ENCODE measurements at regions not wholly inside any gene's neighbourhood (a gene's known extent, or its start where the extent isn't known, plus 50 kb on each side); places are given as distances from the start of the nearest gene placed in this dataset.
A peak's percentile ranks its signal among the peaks of the same experiment; 100 is the strongest.
"Not testable (repeated sequence)": the region's sequence is repeated elsewhere in the genome, so short reads cannot be mapped to it uniquely, and the experiment has no call there.

DNA sequence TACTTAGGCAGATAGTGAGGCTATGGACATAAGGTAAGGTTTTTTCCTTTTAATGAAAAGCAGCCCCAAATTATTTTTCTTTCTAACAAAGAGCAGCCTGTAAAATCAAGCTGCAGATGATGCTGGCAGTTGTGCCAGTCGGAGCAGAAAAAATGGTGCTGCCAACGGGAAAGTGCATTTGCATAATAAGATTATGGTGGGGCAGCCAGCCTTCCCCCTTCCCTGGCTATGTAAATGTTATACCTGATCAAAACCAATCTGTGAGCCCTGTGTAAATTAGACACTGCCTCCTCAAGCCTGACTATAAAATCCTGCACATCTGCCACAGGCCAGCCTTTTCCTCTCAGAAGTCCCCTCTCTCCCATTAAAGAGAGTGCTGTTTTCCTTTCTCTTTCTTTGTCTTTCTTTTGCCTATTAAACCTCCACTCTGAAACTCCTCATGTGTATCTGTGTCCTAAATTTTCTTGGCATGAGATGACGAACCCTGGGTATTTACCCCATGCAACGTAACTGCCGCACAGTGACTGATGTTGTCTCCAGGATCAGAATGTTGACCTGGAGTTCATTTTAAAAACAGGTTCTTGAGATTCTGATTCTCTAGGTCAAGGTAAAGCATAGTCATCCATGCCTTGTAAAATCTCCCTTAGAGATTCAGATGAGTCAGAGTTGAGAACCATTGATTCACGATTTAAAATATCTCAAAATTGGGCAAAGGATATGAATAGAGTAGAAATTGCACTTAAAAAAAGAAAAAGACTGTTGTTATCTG lies 167.3 kb upstream of the C1GALT1 start:
- DNase-seq (ENCODE audit: low read depth): no peak
- H3K9me3 ChIP-seq (ENCODE audit: control insufficient read depth, low read length): no peaks in the 10 kb centered on the region
- no peaks in the 10 kb centered on the region for H3K36me3 ChIP-seq (ENCODE audit: control insufficient read depth, insufficient read depth, low read length, severe bottlenecking)
- H3K9ac ChIP-seq (ENCODE audit: low read length): no peak overlapping the region
- peaks cover 6% of the 10 kb centered on the region for H3K27me3 ChIP-seq (replicated peaks; ENCODE audit: control insufficient read depth, insufficient read depth, low read length)
- no peaks in the 10 kb centered on the region for H3K4me1 ChIP-seq (ENCODE audit: control insufficient read depth, insufficient read depth, low read length)
- H3K4me3 ChIP-seq (ENCODE audit: low read length): no peak overlapping the region

DNA sequence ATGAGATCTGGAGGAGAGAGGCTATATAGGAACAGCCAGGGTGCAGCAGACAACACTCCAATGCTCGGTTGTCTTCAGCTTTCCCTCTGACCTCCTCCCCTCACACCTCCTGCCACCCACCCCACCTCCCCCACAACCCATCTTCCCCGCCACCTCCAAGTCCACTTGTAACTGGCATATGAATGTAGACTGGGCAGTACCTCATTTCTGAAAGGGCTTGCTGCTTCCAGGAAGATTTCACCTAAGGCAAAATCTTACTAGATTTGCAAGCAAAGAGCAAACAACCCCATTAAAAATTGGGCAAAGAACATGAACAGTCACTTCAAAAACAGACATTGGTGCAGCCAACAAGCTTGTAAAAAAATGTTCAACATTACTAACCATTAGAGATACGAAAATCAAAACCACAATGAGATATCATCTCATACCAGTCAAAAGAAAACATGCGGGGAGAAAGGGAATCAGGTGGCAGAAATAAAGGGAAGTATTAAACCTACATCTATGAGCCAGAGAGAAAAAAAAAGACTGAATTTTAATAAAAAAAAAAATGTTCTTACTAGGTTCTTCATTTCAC lies 164.6 kb upstream of the C1GALT1 start:
- Histone ChIP-seq H3K4me1 (ENCODE audit: control insufficient read depth, insufficient read depth, low read length) (no peaks in the 10 kb centered on the region), H3K36me3 (ENCODE audit: control insufficient read depth, insufficient read depth, low read length, severe bottlenecking) (no peaks in the 10 kb centered on the region), H3K9ac (ENCODE audit: low read length) (no peak overlapping the region), H3K9me3 (ENCODE audit: control insufficient read depth, low read length) (no peaks in the 10 kb centered on the region), H3K27me3 (replicated peaks; ENCODE audit: control insufficient read depth, insufficient read depth, low read length) (peaks cover 6% of the 10 kb centered on the region), H3K4me3 (ENCODE audit: low read length) (no peak overlapping the region)
- DNase-seq (ENCODE audit: low read depth): no peak

DNA sequence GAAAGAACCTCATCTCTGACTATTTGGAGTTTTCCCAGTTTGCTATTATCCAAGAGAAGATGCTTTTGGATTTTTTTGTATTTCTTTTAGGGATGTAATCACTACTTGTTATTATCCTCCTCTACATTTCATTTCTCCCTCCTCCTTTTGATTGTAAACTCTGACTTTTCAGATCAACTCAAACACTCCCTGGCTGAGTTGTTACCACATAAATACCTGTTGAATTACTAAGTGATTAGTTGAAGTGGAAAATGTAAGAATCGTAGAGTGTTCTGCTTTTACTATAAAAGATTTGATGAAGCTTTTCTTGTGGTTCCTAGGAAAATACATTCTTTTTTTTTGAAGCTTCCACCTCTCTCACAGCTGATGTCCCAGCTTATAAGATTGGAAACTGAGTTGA lies 164.1 kb upstream of the C1GALT1 start:
- no peak for DNase-seq (ENCODE audit: low read depth)
- no peaks in the 10 kb centered on the region for H3K4me1 ChIP-seq (ENCODE audit: control insufficient read depth, insufficient read depth, low read length)
- H3K27me3 ChIP-seq (replicated peaks; ENCODE audit: control insufficient read depth, insufficient read depth, low read length): peaks cover 6% of the 10 kb centered on the region
- no peak overlapping the region for H3K4me3 ChIP-seq (ENCODE audit: low read length)
- no peaks in the 10 kb centered on the region for H3K9me3 ChIP-seq (ENCODE audit: control insufficient read depth, low read length)
- no peak overlapping the region for H3K9ac ChIP-seq (ENCODE audit: low read length)
- H3K36me3 ChIP-seq (ENCODE audit: control insufficient read depth, insufficient read depth, low read length, severe bottlenecking): no peaks in the 10 kb centered on the region

DNA sequence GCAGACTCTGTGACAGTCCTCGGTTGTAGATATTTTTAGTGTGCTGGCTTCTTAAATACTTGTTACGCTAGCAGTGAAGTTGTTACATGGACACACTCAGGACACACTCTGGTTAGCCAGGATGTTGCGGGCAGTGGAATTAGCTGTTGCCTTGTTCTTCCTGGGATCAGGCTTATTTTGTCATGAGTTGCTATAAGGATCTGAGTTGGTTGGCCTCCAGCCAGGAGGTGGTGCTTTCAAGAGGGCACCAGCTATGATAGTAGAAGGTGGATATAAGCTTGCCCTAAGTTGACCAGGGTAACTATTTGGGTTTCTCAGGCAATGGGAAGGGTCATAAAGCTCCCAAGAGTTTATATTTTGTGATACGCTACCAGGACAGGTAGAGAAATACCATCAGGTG lies 150.1 kb upstream of the C1GALT1 start:
- Histone ChIP-seq H3K4me1 (ENCODE audit: control insufficient read depth, insufficient read depth, low read length) (no peaks in the 10 kb centered on the region), H3K36me3 (ENCODE audit: control insufficient read depth, insufficient read depth, low read length, severe bottlenecking) (no peaks in the 10 kb centered on the region), H3K4me3 (ENCODE audit: low read length) (no peak overlapping the region), H3K9ac (ENCODE audit: low read length) (no peak overlapping the region), H3K27me3 (replicated peaks; ENCODE audit: control insufficient read depth, insufficient read depth, low read length) (no peaks in the 10 kb centered on the region), H3K9me3 (ENCODE audit: control insufficient read depth, low read length) (peaks cover 6% of the 10 kb centered on the region)
- DNase-seq (ENCODE audit: low read depth): no peak

DNA sequence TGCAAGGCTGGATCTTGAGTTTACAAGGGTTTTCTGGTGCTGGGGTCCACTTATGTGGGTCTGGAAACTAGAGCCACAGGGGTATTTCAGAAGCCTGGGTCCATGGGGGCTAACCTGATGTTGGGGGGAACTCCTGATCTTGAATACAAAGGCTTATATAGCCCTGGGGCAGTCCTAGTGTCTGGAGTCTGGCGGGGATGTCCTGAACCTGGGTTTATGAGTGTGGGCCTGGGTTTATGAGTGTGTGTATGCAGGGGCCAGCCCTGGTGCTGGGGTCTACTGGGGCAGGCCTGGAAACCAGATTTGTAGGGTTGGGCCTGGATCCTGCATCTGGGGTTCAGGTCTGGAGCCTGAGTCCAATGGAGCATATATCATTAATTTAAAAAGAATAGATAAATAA lies 146.5 kb upstream of the C1GALT1 start:
- Histone ChIP-seq H3K9me3 (ENCODE audit: control insufficient read depth, low read length) (no peaks in the 10 kb centered on the region), H3K9ac (ENCODE audit: low read length) (no peak overlapping the region), H3K36me3 (ENCODE audit: control insufficient read depth, insufficient read depth, low read length, severe bottlenecking) (no peaks in the 10 kb centered on the region), H3K4me1 (ENCODE audit: control insufficient read depth, insufficient read depth, low read length) (no peaks in the 10 kb centered on the region), H3K27me3 (replicated peaks; ENCODE audit: control insufficient read depth, insufficient read depth, low read length) (no peaks in the 10 kb centered on the region), H3K4me3 (ENCODE audit: low read length) (no peak overlapping the region)
- no peak for DNase-seq (ENCODE audit: low read depth)

DNA sequence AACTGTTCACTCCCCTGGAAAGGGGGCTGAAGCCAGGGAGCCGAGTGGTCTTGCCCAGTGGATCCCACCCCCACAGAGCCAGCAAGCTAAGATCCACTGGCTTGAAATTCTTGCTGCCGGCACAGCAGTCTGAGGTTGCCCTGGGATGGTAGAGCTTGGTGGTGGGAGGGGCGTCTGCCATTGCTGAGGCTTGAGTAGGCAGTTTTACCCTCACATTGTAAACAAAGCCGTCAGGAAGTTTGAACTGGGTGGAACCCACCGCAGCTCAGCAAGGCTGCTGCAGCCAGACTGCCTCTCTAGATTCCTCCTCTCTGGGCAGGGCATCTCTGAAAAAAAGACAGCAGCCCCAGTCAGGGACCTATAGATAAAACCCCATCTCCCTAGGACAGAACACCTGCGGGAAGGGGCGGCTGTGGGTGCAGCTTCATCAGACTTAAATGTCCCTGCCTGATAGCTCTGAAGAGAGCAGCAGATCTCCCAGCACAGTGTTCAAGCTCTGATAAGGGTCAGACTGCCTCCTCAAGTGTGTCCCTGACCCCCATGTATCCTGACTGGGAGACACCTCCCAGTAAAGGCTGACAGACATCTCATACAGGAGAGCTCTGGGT lies 140.0 kb upstream of the C1GALT1 start:
- not testable (repeated sequence) for H3K36me3 ChIP-seq (ENCODE audit: control insufficient read depth, insufficient read depth, low read length, severe bottlenecking); H3K27me3 ChIP-seq (replicated peaks; ENCODE audit: control insufficient read depth, insufficient read depth, low read length); DNase-seq (ENCODE audit: low read depth); H3K4me1 ChIP-seq (ENCODE audit: control insufficient read depth, insufficient read depth, low read length); H3K9ac ChIP-seq (ENCODE audit: low read length); H3K9me3 ChIP-seq (ENCODE audit: control insufficient read depth, low read length); H3K4me3 ChIP-seq (ENCODE audit: low read length)

DNA sequence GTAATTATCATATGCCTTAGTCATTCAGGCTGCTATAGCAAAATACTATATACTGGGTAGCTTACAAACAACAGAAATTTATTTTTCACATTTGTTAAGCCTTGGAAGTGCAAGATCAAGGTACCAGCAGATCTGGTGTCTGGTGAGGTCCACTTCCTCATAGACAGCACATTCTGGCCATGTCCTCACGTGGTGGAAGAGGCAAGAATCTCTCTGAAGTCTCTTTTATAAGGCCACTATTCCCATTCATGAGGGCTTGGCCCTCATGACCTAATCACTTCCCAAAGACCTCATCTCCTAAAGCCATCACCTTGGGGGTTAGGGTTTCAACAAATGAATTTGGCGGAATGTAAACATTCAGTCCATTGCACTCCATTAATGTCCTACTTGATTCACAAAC lies 137.5 kb upstream of the C1GALT1 start:
- Histone ChIP-seq H3K4me3 (ENCODE audit: low read length) (no peak overlapping the region), H3K9me3 (ENCODE audit: control insufficient read depth, low read length) (peaks cover 3% of the 10 kb centered on the region), H3K27me3 (replicated peaks; ENCODE audit: control insufficient read depth, insufficient read depth, low read length) (no peaks in the 10 kb centered on the region), H3K36me3 (ENCODE audit: control insufficient read depth, insufficient read depth, low read length, severe bottlenecking) (no peaks in the 10 kb centered on the region), H3K9ac (ENCODE audit: low read length) (no peak overlapping the region), H3K4me1 (ENCODE audit: control insufficient read depth, insufficient read depth, low read length) (no peaks in the 10 kb centered on the region)
- DNase-seq (ENCODE audit: low read depth): no peak

DNA sequence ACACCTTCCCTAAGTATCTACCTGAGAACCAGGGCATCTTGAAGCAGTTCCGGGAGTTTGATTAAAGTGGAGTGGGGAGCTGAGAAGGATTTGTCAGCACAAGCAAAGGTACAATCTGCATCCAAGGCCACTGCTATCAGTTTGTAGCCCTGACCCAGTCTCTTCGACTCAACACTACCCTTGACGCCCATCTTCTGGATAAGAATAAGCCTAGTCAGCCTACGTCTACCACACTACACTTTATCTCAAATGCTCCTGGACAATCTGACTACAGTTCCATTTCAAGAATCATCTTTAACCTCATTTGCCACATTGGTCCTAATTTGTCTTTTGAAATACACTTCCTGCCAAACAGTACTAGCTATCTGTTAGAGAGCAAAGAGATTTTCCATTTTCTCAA lies 134.1 kb upstream of the C1GALT1 start:
- Histone ChIP-seq H3K4me1 (ENCODE audit: control insufficient read depth, insufficient read depth, low read length) (no peaks in the 10 kb centered on the region), H3K27me3 (replicated peaks; ENCODE audit: control insufficient read depth, insufficient read depth, low read length) (no peaks in the 10 kb centered on the region), H3K36me3 (ENCODE audit: control insufficient read depth, insufficient read depth, low read length, severe bottlenecking) (no peaks in the 10 kb centered on the region), H3K9ac (ENCODE audit: low read length) (no peak overlapping the region), H3K4me3 (ENCODE audit: low read length) (no peak overlapping the region), H3K9me3 (ENCODE audit: control insufficient read depth, low read length) (peaks cover 3% of the 10 kb centered on the region)
- DNase-seq (ENCODE audit: low read depth): no peak

DNA sequence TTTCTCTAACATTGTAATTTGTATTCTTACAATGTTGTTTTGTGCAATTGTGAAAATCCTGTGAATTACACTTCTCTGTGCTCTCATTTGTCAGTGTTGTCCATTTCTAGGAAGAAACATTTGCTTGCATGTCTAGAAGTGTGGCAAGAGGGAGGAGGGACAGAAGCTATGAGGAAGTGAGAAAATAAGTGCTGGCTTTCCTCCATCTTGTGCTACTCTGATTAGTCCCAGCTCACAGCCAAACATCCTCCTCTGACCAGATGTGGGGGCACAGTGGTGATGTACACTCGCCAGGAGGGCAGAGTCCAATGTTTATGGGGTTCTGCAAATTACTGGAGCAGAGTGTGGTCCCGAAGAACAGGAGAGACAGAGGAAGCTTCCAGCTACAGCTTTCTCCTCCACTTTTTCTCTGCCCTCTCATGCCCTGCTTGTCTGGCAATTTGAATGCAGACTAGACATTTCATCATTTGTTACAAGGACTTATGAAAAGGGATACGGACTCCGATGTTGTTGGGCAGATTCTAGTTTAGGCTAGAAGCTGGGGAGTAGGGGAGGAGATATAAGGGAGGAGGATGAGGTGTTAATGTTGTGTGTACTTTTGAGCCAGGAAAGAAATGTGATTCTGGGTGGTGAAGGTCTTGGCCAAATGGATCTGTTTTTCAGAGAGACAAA lies 131.0 kb upstream of the C1GALT1 start:
- Histone ChIP-seq H3K27me3 (replicated peaks; ENCODE audit: control insufficient read depth, insufficient read depth, low read length) (no peaks in the 10 kb centered on the region), H3K9ac (ENCODE audit: low read length) (no peak overlapping the region), H3K4me3 (ENCODE audit: low read length) (no peak overlapping the region), H3K36me3 (ENCODE audit: control insufficient read depth, insufficient read depth, low read length, severe bottlenecking) (no peaks in the 10 kb centered on the region), H3K4me1 (ENCODE audit: control insufficient read depth, insufficient read depth, low read length) (no peaks in the 10 kb centered on the region), H3K9me3 (ENCODE audit: control insufficient read depth, low read length) (peaks cover 3% of the 10 kb centered on the region)
- DNase-seq (ENCODE audit: low read depth): peak; percentile 9

DNA sequence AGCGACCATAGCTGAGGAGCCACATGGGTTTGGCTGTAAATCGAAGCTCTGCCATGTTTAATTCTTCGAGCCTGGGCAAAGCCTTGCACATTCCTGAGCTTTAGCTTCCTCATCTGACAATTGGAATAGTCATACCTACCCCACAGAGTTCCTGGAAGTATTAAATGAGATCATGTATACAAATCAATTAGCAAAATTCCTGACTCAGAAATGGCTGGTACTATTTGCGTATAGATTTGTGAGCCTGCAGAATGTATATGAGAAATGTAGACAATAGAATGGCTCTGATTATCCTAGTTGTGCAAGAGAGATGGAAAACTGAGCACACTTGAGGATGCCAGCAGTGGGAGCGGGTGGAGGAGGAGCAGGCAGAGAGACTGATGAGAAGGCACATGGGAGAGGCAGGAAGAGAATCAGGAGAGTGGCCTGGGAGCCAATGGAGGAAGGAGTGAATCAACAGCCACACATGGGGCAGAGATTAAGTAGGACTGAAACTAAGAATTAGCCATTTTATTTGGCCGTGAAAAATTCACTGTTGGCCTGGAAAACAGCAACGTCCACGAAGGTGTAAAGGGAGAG lies 128.0 kb upstream of the C1GALT1 start:
- Histone ChIP-seq H3K9ac (ENCODE audit: low read length) (no peak overlapping the region), H3K36me3 (ENCODE audit: control insufficient read depth, insufficient read depth, low read length, severe bottlenecking) (no peaks in the 10 kb centered on the region), H3K27me3 (replicated peaks; ENCODE audit: control insufficient read depth, insufficient read depth, low read length) (no peaks in the 10 kb centered on the region), H3K4me1 (ENCODE audit: control insufficient read depth, insufficient read depth, low read length) (no peaks in the 10 kb centered on the region), H3K4me3 (ENCODE audit: low read length) (no peak overlapping the region), H3K9me3 (ENCODE audit: control insufficient read depth, low read length) (peaks cover 2% of the 10 kb centered on the region)
- DNase-seq (ENCODE audit: low read depth): no peak

Data from adipocyte (in vitro differentiated cells).